GM13977 (cell line): ENCODE measurements at regions not wholly inside any gene's neighbourhood (a gene's known extent, or its start where the extent isn't known, plus 50 kb on each side); places are given as distances from the start of the nearest gene placed in this dataset.

ENCODE experiments used
- DNase-seq: peaks from one replicate; pipeline ENCODE4 v3.0.0; 2012; ENCODE audit warnings: low spot score
- in situ Hi-C: fragments of 300-500 bp; cut with MboI; formaldehyde crosslinking; loops from one replicate; pipeline ENCODE4 v1.12.0; 2022; ENCODE audit warnings: low sequenced_read_pairs, low pct_unique_long_range_greater_than_20kb, mixed read lengths, inconsistent platforms; ENCODE audit not compliant: unreplicated experiment
- TF ChIP-seq, protein P1 (sequence below): IDR thresholded peaks from 2 replicates; pipeline ENCODE4 v1.5.1; 2012; ENCODE audit warnings: mild to moderate bottlenecking, control low read depth; ENCODE audit not compliant: insufficient read depth; ENCODE audit errors: extremely low read depth, missing control alignments

GRCh38 chr1:188499690-188500089 lies 1670.9 kb downstream of the PLA2G4A start:
- no peak for DNase-seq
- in situ Hi-C loops = no loop called here
- TF ChIP-seq, protein P1, sequence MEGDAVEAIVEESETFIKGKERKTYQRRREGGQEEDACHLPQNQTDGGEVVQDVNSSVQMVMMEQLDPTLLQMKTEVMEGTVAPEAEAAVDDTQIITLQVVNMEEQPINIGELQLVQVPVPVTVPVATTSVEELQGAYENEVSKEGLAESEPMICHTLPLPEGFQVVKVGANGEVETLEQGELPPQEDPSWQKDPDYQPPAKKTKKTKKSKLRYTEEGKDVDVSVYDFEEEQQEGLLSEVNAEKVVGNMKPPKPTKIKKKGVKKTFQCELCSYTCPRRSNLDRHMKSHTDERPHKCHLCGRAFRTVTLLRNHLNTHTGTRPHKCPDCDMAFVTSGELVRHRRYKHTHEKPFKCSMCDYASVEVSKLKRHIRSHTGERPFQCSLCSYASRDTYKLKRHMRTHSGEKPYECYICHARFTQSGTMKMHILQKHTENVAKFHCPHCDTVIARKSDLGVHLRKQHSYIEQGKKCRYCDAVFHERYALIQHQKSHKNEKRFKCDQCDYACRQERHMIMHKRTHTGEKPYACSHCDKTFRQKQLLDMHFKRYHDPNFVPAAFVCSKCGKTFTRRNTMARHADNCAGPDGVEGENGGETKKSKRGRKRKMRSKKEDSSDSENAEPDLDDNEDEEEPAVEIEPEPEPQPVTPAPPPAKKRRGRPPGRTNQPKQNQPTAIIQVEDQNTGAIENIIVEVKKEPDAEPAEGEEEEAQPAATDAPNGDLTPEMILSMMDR = no peak

- no peak for DNase-seq
- TF ChIP-seq, protein P1 = no peak
- in situ Hi-C loops = no loop called here
Measured at GRCh38 chr1:188514917-188515316, 1686.2 kb downstream of the PLA2G4A start.

GRCh38 chr1:188517139-188517538 lies 1688.4 kb downstream of the PLA2G4A start:
- DNase-seq = no peak
- in situ Hi-C loops = no loop called here
- TF ChIP-seq, protein P1 = no peak

DNA sequence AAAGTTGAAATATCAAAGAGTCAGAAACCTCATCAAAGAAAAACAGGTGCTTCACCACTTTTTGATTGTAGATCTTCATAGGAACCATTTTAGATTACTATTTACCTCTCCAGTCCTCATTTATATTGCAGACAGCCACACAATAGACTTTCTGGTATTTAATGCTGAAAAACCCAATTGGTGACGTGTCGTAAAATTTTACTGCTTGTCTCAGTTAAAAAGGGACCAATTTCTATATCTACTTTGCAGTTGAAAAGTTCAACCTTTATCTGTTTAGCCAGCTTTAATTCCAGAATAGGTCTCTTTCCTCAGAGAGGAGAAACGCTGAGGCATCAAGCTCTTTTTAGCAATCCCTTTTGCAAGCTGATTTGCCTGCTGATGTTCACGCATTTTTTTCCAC lies 1722.4 kb downstream of the PLA2G4A start:
- in situ Hi-C loops = no loop called here
- TF ChIP-seq, protein P1 = no peak

DNA sequence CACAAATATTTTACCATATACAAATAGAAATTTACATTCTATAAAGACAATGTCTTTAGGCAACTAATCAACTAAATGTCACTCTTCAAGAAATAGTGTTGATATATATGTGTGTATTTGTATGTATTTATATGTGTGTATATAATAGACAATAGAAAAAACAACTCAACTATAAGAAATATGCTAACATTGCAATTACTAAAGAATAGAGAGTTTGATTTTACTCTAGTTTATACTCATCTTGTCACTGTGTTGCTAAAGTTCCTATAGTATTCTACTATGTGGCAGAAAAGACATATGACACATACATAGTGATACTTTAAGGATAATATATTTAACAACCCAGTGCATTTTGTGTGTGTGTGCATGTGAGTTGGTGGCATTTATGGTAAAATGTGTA lies 1728.3 kb downstream of the PLA2G4A start:
- in situ Hi-C loops = no loop called here
- TF ChIP-seq, protein P1 = no peak
- no peak for DNase-seq

More for the DNA sequence above, 1722.4 kb downstream of the PLA2G4A start:
- no peak for DNase-seq

- no peak for DNase-seq
- TF ChIP-seq, protein P1 = no peak
- in situ Hi-C loops = no loop called here
Measured at GRCh38 chr1:188582911-188583532, 1754.3 kb downstream of the PLA2G4A start.
